ENCODE measurements at regions not wholly inside any gene's neighbourhood (a gene's known extent, or its start where the extent isn't known, plus 50 kb on each side); places are given as distances from the start of the nearest gene placed in this dataset.

DNA sequence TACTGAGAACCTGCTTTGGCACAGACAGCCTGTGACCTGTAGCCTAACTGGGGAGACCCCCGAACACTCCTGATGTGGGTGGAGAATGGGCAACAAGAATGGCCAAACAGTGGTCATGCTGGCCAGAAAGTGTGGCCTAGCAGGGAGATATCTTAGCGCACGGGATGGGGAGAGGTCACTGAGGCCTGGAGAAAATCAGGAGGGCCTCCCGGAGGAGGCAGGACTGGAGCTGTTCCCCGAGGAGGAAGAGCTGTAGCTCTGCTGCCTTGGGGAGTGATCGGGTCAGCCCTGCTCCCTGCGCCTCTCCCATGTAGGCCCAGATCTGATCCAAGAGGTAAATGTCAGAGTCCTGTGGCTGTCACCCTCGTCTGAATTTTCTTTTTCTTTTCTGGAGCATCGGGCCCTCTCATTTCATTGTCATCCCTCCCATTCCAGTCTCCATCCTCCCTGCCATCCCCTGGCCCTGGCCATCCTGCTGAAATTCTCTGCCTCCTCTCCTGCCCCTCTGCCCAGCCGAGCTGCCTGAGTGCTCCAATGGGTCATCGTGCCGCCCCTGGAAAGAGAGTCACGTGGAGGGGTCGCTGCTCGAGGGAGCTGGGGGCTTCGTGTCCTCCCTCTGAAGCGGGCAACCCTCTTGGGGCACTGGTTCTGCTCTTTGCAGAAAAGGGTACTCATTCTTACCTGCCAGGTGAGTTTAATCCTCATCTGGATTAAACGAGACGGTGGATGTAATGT is 242.9 kb downstream of the HAUS1 start:
- H3K9me3 Mint-ChIP-seq: no peaks in the 10 kb centered on the region
- DNase-seq (ENCODE audit: low spot score) (no peak), ATAC-seq (no peak)
- ChIA-PET POLR2A (no interaction called here), CTCF (interaction anchor here (0.8 to 4.1 kb wide), 4 partner anchors 8 to 66 kb away, joined by 3 to 34 read pairs (median 3); no protein-coding TSS in a partner anchor)
- no peaks in the 10 kb centered on the region for H3K36me3 Mint-ChIP-seq
- no peaks in the 10 kb centered on the region for H3K27me3 Mint-ChIP-seq (ENCODE audit: low read depth)
- peaks cover 29% of the 10 kb centered on the region for H3K4me1 Mint-ChIP-seq
- H3K4me3 Mint-ChIP-seq: no peak overlapping the region
- H3K27ac Mint-ChIP-seq: no peak overlapping the region
- TF ChIP-seq, protein P1, sequence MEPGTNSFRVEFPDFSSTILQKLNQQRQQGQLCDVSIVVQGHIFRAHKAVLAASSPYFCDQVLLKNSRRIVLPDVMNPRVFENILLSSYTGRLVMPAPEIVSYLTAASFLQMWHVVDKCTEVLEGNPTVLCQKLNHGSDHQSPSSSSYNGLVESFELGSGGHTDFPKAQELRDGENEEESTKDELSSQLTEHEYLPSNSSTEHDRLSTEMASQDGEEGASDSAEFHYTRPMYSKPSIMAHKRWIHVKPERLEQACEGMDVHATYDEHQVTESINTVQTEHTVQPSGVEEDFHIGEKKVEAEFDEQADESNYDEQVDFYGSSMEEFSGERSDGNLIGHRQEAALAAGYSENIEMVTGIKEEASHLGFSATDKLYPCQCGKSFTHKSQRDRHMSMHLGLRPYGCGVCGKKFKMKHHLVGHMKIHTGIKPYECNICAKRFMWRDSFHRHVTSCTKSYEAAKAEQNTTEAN (CRISPR knock-in tag; IDR thresholded peaks at IDR 0.05): no peak
- TF ChIP-seq, protein P2, sequence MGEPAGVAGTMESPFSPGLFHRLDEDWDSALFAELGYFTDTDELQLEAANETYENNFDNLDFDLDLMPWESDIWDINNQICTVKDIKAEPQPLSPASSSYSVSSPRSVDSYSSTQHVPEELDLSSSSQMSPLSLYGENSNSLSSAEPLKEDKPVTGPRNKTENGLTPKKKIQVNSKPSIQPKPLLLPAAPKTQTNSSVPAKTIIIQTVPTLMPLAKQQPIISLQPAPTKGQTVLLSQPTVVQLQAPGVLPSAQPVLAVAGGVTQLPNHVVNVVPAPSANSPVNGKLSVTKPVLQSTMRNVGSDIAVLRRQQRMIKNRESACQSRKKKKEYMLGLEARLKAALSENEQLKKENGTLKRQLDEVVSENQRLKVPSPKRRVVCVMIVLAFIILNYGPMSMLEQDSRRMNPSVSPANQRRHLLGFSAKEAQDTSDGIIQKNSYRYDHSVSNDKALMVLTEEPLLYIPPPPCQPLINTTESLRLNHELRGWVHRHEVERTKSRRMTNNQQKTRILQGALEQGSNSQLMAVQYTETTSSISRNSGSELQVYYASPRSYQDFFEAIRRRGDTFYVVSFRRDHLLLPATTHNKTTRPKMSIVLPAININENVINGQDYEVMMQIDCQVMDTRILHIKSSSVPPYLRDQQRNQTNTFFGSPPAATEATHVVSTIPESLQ (CRISPR knock-in tag; IDR thresholded peaks at IDR 0.05): no peak
- no peak for TF ChIP-seq CREM (CRISPR knock-in tag; IDR thresholded peaks at IDR 0.05)
- TF ChIP-seq KAT7 (CRISPR knock-in tag; IDR thresholded peaks at IDR 0.05; ENCODE audit: borderline replicate concordance): no peak
- no peak for TF ChIP-seq NR1H2 (CRISPR knock-in tag; IDR thresholded peaks at IDR 0.05)
- no peak for TF ChIP-seq ZNF121 (CRISPR knock-in tag; IDR thresholded peaks at IDR 0.05)
- TF ChIP-seq NR3C1 (CRISPR knock-in tag; conservative IDR thresholded peaks at IDR 0.05; ENCODE audit: low read depth): no peak
- no peak for TF ChIP-seq RELA (CRISPR knock-in tag; IDR thresholded peaks at IDR 0.05; ENCODE audit: borderline replicate concordance)
- TF ChIP-seq ZNF396 (CRISPR knock-in tag; IDR thresholded peaks at IDR 0.05; ENCODE audit: borderline replicate concordance): no peak
- TF ChIP-seq NFE2L1 (CRISPR knock-in tag; IDR thresholded peaks at IDR 0.05): no peak
- TF ChIP-seq, protein P3, sequence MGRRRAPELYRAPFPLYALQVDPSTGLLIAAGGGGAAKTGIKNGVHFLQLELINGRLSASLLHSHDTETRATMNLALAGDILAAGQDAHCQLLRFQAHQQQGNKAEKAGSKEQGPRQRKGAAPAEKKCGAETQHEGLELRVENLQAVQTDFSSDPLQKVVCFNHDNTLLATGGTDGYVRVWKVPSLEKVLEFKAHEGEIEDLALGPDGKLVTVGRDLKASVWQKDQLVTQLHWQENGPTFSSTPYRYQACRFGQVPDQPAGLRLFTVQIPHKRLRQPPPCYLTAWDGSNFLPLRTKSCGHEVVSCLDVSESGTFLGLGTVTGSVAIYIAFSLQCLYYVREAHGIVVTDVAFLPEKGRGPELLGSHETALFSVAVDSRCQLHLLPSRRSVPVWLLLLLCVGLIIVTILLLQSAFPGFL (CRISPR knock-in tag; IDR thresholded peaks at IDR 0.05; ENCODE audit: borderline replicate concordance): no peak
- TF ChIP-seq, protein P4, sequence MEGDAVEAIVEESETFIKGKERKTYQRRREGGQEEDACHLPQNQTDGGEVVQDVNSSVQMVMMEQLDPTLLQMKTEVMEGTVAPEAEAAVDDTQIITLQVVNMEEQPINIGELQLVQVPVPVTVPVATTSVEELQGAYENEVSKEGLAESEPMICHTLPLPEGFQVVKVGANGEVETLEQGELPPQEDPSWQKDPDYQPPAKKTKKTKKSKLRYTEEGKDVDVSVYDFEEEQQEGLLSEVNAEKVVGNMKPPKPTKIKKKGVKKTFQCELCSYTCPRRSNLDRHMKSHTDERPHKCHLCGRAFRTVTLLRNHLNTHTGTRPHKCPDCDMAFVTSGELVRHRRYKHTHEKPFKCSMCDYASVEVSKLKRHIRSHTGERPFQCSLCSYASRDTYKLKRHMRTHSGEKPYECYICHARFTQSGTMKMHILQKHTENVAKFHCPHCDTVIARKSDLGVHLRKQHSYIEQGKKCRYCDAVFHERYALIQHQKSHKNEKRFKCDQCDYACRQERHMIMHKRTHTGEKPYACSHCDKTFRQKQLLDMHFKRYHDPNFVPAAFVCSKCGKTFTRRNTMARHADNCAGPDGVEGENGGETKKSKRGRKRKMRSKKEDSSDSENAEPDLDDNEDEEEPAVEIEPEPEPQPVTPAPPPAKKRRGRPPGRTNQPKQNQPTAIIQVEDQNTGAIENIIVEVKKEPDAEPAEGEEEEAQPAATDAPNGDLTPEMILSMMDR (IDR thresholded peaks at IDR 0.05): no peak
- TF ChIP-seq, protein P5, sequence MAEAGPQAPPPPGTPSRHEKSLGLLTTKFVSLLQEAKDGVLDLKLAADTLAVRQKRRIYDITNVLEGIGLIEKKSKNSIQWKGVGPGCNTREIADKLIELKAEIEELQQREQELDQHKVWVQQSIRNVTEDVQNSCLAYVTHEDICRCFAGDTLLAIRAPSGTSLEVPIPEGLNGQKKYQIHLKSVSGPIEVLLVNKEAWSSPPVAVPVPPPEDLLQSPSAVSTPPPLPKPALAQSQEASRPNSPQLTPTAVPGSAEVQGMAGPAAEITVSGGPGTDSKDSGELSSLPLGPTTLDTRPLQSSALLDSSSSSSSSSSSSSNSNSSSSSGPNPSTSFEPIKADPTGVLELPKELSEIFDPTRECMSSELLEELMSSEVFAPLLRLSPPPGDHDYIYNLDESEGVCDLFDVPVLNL (CRISPR knock-in tag; IDR thresholded peaks at IDR 0.05; ENCODE audit: borderline replicate concordance, low read depth): no peak
- no peak for TF ChIP-seq EMX1 (CRISPR knock-in tag; IDR thresholded peaks at IDR 0.05)
- TF ChIP-seq, protein P6, sequence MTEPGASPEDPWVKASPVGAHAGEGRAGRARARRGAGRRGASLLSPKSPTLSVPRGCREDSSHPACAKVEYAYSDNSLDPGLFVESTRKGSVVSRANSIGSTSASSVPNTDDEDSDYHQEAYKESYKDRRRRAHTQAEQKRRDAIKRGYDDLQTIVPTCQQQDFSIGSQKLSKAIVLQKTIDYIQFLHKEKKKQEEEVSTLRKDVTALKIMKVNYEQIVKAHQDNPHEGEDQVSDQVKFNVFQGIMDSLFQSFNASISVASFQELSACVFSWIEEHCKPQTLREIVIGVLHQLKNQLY (CRISPR knock-in tag; IDR thresholded peaks at IDR 0.05): no peak
- TF ChIP-seq, protein P7, sequence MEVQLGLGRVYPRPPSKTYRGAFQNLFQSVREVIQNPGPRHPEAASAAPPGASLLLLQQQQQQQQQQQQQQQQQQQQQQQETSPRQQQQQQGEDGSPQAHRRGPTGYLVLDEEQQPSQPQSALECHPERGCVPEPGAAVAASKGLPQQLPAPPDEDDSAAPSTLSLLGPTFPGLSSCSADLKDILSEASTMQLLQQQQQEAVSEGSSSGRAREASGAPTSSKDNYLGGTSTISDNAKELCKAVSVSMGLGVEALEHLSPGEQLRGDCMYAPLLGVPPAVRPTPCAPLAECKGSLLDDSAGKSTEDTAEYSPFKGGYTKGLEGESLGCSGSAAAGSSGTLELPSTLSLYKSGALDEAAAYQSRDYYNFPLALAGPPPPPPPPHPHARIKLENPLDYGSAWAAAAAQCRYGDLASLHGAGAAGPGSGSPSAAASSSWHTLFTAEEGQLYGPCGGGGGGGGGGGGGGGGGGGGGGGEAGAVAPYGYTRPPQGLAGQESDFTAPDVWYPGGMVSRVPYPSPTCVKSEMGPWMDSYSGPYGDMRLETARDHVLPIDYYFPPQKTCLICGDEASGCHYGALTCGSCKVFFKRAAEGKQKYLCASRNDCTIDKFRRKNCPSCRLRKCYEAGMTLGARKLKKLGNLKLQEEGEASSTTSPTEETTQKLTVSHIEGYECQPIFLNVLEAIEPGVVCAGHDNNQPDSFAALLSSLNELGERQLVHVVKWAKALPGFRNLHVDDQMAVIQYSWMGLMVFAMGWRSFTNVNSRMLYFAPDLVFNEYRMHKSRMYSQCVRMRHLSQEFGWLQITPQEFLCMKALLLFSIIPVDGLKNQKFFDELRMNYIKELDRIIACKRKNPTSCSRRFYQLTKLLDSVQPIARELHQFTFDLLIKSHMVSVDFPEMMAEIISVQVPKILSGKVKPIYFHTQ (CRISPR knock-in tag; IDR thresholded peaks at IDR 0.05): no peak
- no peak for TF ChIP-seq GABPB1 (CRISPR knock-in tag; IDR thresholded peaks at IDR 0.05)
- TF ChIP-seq RORB (CRISPR knock-in tag; IDR thresholded peaks at IDR 0.05): no peak
- TF ChIP-seq FOXJ3 (CRISPR knock-in tag; IDR thresholded peaks at IDR 0.05; ENCODE audit: borderline replicate concordance): no peak
- no peak for TF ChIP-seq HMGA2 (CRISPR knock-in tag; IDR thresholded peaks at IDR 0.05)
